NK-92 treated with Interleukin-12 subunit alpha and Interleukin-12 subunit beta, amount 100 ng/mL, for 24 hours (cell line): ENCODE measurements at regions not wholly inside any gene's neighbourhood (a gene's known extent, or its start where the extent isn't known, plus 50 kb on each side); places are given as distances from the start of the nearest gene placed in this dataset.
"Not testable (repeated sequence)": the region's sequence is repeated elsewhere in the genome, so short reads cannot be mapped to it uniquely, and the experiment has no call there.

Experiments used
- DNase-seq: peaks from one replicate; lab custom pipeline; 2025; lab: John Stamatoyannopoulos, UW

DNA sequence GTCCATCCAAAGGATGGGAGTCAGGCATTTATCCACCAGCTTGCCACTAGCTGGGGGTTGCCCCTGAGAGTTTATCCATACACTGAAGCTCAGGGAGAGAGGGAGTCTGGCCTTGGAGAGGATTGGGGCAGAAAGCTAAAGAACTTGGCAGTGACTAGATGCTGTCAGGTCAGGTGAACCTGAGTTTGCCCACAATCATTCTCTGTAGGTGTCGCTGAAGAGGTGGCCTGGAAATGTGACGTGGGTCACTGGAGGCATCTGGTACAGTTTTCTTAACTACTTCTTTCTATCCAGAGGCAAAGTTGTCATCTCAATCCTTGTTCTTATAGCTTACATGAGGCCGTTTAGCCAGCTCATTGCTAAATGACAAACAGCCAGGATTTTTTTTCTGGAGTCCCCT lies 298.0 kb upstream of the CTNNB1 start:
- DNase-seq, result no peak

DNA sequence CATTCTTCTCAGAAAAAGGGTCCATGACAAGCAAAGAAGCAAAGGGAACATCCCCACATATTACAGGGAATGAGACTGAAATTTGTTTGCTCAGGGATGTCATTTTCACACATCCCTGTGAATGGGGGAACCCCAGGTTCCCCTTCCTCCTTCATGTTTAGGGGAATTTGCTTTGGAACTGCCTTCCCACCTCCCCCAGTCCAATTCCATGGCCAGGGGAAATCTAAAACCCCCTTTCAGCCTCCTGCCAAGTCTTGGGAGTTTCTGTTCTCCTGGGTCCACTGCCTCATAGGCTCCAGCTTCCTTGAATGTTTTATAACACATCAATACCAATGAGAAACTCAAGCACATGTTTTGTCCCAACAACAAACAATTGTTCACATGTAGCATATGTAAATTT lies 297.5 kb upstream of the CTNNB1 start:
- no peak for DNase-seq

DNA sequence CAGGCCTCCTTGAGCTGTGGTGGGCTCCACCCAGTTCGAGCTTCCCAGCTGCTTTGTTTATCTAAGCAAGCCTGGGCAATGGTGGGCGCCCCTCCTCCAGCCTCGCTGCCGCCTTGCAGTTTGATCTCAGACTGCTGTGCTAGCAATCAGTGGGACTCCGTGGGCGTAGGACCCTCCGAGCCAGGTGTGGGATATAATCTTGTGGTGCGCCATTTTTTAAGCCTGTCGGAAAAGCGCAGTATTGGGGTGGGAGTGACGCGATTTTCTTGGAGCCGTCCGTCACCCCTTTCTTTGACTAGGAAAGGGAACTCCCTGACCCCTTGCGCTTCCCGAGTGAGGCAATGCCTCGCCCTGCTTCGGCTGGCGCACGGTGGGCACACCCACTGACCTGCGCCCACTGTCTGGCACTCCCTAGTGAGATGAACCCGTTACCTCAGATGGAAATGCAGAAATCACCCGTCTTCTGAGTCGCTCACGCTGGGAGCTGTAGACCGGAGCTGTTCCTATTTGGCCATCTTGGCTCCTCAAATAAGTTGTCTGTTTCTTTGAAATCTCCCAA lies 291.3 kb upstream of the CTNNB1 start:
- not testable (repeated sequence) for DNase-seq

DNA sequence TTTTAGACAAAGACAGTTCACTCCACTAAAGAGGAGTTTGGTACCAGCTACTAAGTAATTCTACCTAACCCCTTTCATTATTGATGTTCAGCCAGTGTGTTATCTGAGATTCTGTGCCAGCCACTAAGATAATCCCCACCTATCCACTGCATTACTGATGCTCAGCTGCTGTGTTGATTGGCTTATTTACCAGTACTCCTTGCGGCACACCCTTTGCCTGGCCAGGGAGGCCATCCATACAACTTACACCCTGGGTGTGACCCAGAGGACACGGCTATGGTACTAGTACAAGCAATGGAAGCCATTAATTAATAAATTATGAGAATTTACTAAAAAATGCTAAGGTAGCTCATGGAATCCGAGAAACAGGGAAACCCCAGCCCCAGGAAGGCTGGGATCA lies 290.7 kb upstream of the CTNNB1 start:
- no peak for DNase-seq

DNA sequence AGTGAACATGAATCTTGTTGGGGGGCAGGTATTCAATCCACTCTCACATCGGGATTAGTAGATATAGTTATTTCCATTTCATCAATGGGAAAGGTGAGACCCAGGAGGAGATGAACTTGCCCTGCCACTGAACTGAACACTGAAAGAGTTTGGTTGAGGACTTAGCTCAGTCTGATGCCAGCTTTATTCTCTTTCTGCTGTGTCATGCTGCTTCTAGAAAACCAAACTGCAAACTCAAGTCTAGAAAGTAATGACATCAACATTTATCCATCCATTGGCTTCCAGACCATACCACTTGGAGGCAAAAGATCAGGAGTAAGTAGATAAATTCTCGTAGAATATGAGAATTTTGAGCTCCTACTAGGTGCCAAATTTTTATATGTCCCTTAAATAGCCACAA lies 288.0 kb upstream of the CTNNB1 start:
- DNase-seq, result no peak

DNA sequence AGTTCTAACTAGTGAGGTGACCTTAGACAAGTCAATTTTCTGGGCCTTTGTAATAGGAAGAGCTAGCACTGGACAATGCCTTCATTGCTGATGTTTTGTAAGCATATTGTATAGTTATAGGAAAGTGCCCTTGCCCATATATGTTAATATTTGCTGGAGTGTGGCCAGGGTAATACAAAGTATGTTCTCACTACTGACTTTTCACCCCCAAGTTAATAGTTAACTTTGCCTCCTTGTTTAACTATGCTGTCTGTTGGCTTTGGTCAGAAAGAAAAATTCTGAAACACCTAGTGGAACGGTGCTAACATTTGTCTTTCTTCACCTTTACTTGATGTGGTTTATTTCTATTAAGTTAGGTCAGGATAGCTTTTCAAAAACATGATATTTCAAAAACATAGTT lies 287.4 kb upstream of the CTNNB1 start:
- no peak for DNase-seq

DNA sequence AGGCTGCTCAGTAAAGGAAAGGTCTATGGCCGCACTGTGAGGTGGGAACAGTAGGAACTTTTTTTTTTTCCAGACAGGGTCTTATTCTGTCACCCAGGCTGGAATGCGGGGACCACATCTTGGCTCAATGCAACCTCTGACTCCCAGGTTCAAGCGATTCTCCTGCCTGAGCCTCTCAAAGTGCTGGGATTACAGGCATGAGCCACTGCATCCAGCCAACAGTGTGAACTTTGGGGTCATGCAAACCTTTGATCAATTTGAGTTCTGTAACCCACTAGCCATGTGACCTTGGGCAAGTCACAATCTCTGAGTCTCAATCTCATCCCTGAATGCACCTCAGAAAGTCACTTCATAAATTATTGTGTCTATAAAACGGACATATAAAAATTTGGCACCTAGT lies 286.8 kb upstream of the CTNNB1 start:
- DNase-seq, result no peak

DNA sequence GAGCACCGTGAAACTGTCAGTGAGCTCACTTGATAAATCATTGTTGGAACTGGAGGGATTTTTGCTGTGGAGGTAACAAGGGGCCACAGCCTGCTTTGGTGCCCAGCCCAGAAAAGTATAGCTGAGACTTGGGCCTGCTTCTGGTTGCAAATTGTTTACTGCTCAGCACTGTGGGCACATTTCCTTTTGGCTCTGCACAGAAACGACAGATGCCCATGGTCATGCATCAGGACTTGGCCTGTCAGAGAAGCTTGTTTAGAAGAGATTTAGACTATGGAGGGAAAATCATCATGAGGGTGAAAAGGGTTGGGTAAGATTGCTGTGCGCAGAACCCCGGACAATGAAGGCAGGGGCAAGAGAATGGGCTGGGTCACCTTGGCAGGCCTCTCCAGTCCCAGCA lies 286.1 kb upstream of the CTNNB1 start:
- no peak for DNase-seq

DNA sequence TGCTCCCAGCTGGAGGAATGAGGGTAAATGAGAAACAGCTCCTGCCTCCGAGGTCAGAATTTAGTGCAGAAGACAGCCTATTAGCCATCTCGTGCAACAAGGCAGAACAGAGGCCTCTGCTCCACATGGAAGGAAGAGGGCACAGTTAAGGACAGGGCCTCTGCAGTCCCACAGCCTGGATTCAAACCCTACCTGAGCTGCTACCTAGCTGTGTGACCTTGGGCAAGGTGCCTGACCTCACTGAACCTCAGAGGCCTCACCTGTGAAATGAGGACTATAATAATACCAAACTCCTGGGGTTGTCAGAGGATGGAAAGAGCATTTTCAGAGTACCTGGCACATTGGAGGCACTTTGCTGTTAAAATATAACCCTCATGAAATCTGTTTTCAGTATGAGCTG lies 285.7 kb upstream of the CTNNB1 start:
- DNase-seq, result no peak

DNA sequence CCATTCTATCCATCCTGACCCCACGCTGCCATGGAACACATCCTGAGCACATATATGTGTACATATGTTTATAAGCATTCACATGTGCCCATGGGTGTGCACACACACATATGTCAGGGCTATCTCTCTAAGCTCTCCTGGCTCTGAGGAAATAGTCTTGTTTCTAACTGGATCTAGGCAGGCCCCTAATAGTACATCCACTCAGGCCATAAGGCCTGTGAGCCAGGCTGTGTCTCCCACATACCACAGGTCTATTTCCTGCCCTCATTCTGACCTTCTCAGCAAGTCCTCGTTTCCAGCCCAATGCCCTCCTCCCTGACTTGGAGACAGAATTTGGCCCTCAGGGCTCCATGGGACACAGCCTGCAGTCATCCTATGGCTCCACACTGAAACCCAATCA lies 284.8 kb upstream of the CTNNB1 start:
- DNase-seq, result no peak

DNA sequence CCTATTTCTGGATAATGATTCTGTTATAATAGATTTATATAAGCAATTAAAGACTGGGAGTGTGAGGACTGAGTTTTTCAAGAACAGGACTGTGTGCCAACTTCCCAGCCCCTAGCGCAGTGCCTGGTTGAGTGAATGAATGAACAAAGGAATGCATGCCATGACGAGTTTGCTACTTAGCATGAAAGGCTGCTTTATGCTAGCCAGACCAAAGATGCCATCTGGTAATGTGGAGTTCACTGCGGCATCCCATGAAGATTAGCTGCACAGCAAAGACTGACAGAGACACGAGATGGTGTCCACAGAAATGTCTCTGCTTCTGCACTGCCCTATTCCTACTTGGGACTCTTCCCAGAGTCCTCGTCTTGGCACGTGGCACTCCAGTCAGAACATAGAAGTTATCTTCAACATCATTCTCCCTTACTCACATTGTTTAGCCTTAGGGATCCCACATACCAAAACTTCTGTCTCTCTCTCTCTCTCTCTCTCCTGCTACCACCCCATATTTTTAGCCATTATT lies 283.9 kb upstream of the CTNNB1 start:
- DNase-seq, result no peak

DNA sequence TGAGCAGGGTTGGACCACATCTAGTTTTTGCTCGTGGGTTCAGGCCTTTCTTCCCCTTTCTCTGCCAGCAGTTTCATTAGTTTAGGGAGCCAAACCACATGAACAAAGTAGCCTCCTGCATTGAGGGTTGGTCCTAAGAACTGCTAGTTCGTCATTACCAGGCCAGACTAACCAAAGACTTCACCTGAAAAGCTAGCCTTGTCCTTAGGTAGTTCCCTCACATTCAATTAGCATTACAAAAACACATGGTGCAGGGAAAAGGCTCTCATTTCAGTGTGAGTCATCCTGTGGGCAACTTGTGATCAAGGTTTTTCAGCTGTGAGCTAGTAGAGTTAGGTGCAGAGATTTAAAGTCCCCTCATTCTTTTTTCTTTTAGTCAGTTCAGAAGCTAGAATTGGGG lies 279.3 kb upstream of the CTNNB1 start:
- no peak for DNase-seq

DNA sequence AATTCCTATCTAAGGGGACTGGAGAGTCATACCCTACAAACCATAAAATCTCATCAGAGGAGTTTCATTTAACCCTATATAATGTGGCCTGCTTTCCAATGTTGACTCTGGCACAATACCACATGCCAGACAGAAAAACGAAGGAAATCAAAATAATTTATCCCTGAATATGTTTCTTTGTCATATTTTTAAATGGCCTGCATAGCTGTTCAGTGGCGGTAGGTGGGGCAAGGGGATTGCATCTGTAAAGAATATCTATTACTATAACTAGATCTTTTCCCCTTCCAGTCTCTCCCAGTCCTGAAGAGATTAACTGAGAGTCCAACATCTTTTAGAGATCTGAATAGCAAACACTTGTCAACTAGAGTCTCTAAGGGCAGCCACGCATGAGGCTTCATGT lies 278.1 kb upstream of the CTNNB1 start:
- DNase-seq, result no peak

DNA sequence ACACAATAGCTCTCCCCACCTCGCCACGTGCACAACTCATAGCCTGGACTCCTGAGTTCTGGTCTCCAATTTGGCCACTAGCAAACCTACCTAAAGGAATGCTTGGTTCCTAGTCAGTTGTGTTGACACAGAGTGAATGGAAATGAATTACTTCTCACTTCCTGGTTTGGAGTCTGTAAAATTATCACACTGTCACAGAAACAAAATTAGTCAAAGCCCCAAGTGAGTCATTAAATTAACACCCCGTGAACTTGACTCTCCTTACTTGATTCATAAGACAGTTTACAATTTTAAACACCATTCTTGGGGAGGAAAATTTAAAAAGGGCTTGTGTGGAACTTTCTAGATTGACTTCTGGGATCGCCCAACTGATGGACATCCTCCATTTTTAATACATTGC lies 276.2 kb upstream of the CTNNB1 start:
- DNase-seq, result no peak

DNA sequence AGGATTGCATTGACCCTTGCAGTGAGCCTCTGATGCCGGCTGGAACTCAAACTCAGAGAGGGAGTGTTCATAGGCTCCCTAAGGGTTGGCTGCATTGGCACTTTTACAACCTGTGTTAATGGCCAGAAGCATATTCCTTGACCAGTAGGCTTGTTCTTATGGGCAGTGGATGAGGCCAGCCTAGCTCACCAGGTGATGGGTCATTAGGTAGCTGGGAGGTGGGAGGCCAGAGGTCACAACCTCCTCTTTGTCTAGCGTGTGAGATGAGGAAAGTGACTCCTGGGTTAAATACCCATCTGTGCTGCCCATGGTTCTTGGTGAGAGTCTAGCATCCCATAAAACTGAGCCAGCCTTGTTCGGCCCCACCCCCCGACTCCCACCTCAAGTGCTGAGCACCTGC lies 275.7 kb upstream of the CTNNB1 start:
- DNase-seq, result no peak

DNA sequence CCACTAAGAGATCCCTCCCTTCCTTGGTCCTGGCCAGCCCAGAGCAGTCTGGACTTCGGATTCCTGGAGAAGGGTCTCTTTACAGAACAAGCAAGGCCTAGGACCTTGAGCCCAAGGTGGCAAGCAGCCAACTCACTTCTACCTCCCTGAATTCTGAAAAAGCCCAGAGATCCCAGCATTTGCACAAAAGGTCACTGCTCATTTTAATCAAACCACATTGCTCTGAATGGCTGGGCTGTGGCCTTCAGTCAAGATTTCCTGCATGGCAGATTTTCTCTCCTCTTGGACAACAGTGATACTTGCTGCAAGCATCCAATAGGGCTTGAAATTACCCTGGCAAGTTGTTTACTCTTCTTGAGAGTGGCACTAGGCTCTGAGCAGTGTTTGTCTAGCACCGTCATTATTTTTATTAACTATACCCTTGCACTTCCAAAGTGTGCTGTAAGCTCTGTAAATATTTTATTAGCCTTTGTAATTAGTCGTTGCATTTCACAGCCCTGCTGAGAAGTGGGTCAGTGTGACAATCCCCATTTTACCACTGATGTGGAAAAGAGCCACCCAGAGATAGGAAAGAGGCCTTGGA lies 274.7 kb upstream of the CTNNB1 start:
- no peak for DNase-seq

DNA sequence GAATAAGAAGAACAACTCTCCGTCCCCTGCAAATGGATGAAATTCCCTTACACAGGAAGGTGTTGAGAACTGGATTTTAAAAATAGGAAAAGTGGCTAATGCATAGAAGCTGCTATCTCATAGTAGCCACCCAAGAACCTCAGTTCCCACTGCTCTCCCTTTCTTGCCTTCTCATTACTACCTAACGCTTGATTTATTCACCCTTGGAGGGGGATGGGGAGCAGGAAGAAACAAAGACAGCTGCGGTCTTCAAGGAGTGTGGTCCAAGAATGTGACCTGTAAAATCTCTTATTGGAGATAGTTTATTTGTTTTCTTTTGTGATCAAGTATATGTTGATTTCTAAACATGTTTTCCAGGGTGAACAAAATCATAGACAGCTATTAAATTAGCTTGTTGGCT lies 274.1 kb upstream of the CTNNB1 start:
- DNase-seq, result no peak

DNA sequence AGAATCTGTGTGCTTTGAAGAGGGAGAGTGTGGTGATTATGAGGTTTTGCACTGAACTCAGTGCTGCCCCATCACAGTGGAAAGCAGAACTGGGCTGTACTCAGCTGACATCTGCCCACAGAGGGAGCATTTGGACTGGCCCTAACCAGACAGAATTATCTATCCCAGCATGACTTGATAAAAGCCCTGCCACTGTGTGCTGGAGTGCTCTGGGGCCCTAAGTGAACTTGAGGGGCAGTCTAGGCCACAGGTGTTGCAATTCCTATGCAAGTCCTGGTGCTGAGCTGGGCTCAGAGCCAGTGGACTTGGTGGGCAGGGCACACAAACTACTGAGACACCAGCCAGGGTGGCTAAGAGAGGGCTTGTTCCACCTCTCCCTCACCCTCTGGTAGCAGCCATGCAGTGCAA lies 269.2 kb upstream of the CTNNB1 start:
- no peak for DNase-seq

DNA sequence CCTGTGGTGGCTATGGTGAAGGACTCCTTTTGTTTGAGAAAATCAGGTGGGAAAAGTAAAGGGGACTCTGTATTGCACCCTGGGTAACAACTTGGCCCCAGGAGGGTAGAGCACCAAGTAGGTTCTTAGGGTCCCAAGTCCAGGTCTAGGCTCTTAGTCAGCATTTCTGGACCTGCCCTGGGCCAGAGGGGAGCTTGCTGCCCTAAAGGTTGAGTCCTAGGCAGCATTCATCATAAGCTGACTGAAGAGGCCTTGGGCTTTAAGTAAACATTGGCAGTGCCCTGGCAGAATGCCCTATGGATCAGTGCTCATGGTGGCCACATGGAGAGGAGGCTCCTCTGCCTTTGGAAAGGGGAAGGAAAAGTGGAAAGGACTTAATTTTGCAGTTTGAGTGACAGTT lies 268.5 kb upstream of the CTNNB1 start:
- no peak for DNase-seq

DNA sequence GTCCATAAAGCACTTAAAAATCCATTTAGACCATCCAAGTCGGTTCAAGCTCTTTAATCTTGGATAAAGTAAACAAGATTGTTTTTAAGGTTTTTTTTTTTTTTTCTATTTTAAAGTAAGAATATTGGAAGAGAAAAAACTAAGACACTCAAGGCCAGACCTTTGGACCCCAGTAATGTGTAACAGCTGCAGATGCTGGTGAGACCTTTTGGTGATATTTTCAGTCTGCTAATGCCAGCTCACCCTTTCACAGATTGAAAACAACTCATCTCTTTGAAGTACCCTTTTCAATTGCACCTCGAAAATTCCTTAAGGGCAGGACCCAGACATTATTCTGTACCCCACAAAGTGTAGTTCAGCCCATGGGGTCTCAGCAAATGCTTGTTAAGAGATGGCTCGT lies 260.7 kb upstream of the CTNNB1 start:
- DNase-seq, result no peak

DNA sequence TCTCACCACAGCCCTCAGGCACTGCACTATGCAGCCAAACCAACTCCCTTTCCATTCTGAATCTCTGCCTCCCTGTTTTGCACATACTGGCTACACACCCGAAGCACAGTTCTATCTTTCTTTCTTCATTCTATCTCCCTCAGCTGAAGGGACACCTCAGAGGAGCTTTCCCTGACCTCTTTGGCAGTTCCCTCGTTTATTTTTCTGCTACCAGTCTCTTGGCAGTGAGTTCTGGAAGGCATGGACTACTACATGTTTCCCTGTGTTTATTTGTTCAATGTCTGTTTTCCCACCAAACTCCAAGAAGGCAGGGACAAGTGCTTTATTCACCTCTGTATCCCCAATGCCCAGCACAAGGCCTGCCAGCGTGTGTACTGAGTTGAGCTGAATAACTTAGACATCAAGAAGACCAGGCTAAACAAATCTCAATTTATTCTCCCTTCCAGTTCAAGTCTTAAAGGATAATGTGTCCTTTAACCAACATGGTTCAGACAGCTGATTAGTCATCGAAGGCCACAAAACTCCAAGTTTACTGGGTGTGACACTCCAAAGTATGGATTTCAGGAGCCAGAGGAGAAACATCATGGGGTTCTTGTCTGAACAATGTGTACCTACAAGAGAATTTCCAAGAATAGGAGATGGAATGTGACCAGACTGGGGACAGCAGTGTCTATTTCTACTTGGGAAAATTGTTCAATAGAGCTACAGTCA lies 260.1 kb upstream of the CTNNB1 start:
- DNase-seq, result no peak

DNA sequence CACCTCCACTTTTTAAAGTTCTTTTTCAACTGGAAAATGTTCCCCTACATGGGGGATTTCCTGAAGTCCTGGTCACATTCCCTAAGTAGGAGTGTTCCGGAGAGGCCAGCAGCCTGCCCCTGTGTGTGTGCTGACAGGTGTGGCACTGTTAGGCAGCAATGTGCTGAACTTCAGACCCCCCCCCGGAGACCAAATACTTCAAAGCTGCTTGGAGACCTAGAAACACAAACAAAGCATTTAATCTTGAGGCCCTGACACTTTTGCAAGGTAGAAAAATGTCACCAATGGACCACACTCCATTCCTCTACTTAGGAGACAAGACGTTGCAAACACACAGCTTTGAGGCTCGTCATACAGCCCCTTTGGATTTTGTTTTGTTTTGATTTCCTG lies 259.6 kb upstream of the CTNNB1 start:
- DNase-seq, result no peak

DNA sequence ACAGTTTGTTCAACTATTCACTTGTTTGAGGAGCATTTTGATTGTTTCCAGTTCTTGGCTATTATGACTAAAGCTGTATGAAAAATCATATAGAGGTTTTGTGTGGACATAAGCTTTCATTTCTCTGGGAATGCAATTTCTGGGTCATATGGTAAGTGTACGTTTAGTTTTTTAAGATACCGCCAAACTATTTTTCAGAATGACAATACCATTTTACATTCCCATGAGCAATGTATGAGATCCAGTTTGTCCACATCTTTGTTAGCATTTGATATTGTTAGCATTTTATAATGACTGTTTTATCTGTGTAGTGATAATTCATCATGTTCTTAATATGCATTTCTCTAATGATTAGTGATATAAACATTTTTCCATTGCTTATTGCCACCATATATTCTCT lies 258.7 kb upstream of the CTNNB1 start:
- no peak for DNase-seq

DNA sequence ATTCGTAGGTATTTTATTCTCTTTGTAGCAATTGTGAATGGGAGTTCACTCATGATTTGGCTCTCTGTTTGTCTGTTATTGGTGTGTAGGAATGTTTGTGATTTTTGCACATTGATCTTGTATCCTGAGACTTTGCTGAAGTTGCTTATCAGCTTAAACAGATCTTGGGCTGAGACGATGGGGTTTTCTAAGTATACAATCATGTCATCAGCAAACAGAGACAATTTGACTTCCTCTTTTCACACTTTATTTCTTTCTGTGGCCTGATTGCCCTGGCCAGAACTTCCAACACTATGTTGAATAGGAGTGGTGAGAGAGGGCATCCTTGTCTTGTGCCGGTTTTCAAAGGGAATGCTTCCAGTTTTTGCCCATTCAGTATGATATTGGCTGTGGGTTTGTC lies 252.3 kb upstream of the CTNNB1 start:
- DNase-seq, result not testable (repeated sequence)
